Cardiac fibroblast (primary cell): ENCODE measurements at regions not wholly inside any gene's neighbourhood (a gene's known extent, or its start where the extent isn't known, plus 50 kb on each side); places are given as distances from the start of the nearest gene placed in this dataset.

Experiments
- DNase-seq, 2 donors: peaks; one replicate each; pipeline versions ENCODE4 v3.0.0 to v3.0.0-alpha.2; 2010; ENCODE audit warnings: low read depth in 2 of 2
- H3K4me3 ChIP-seq, 2 donors: replicated peaks in 1 of 2; 1 replicate in 1 of 2; 2 replicates in 1 of 2; pipeline ENCODE4 v1.5.1; 2011; ENCODE audit warnings: low read depth in 2 of 2, low read length in 2 of 2, mild to moderate bottlenecking in 2 of 2, moderate library complexity in 1 of 2
- CTCF ChIP-seq: IDR thresholded peaks from one replicate; pipeline ENCODE4 v1.5.1; 2011; ENCODE audit warnings: low read depth, mild to moderate bottlenecking, low read length, inconsistent platforms

- TF ChIP-seq CTCF = no peak
- no peak overlapping the region for H3K4me3 ChIP-seq
- DNase-seq = peak in 1 of 2 donors; percentile 56
Measured at GRCh38 chr7:130887957-130888371, 154.0 kb upstream of the KLF14 start.

GRCh38 chr7:130888468-130888867, 154.5 kb upstream of the KLF14 start:
- no peak overlapping the region for H3K4me3 ChIP-seq
- no peak for TF ChIP-seq CTCF
- DNase-seq = no peak

- DNase-seq = peak; percentile 68 to 81
- TF ChIP-seq CTCF = no peak
- H3K4me3 ChIP-seq = peak overlapping the region in 1 of 2 donors; percentile 21
Measured at GRCh38 chr7:130890176-130891020, 156.4 kb upstream of the KLF14 start.

- peak; percentile 94 to 97 for DNase-seq
- H3K4me3 ChIP-seq = peak overlapping the region in 1 of 2 donors; percentile 32
- TF ChIP-seq CTCF = no peak
Measured at GRCh38 chr7:130891254-130892094, 157.5 kb upstream of the KLF14 start.

GRCh38 chr7:130893441-130893894, 159.5 kb upstream of the KLF14 start:
- DNase-seq = peak; percentile 51 to 83
- no peak for TF ChIP-seq CTCF
- no peak overlapping the region for H3K4me3 ChIP-seq

- H3K4me3 ChIP-seq = no peak overlapping the region
- no peak for TF ChIP-seq CTCF
- peak; percentile 61 to 78 for DNase-seq
Measured at GRCh38 chr7:130894146-130894908, 160.3 kb upstream of the KLF14 start.
